GM12874 (cell line): ENCODE measurements at regions not wholly inside any gene's neighbourhood (a gene's known extent, or its start where the extent isn't known, plus 50 kb on each side); places are given as distances from the start of the nearest gene placed in this dataset.

Experiments
- CTCF ChIP-seq: IDR thresholded peaks from 2 replicates; pipeline ENCODE4 v1.5.1; 2011; ENCODE audit warnings: low read depth, mild to moderate bottlenecking, control low read depth, low read length, moderate library complexity; ENCODE audit not compliant: insufficient read depth

DNA sequence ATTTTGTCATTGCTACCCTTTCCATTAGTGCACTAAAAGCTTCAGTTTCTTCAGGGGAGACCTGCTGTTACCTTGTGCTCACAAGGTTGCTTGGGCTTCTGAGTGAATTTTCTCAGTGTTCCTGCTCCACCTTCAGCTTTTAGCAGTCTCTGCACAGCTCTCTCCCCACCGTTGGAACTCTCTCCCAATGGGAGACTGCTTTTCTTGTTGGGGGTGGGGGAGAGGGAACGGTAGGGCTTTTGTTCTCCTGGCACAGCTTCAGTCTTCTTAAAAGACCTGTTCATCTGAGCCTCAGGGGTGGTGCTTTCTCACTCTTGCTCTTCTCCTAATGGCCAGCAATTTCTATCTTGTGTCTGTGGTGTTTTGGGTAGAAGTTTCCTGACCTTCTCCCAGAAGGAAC lies 915.7 kb downstream of the EFNA5 start:
- TF ChIP-seq CTCF: no peak

DNA sequence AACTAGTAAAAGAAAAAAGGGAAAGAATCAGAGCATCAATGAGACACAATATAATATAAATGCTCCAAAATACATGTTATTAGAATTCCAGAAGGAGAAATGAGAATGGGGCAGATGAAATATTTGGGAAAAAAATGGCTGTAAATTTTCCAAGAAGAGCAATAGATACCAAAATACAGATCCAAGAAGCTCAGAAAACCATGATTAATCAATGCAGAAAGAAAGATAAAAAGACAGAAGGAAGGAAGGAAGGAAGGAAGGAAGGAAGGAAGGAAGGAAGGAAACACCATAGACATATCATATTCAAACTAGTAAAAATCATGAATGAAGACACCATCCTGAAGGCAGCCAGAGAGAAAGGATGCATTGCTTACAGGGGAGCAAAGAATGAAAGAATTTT lies 920.9 kb downstream of the EFNA5 start:
- no peak for TF ChIP-seq CTCF

DNA sequence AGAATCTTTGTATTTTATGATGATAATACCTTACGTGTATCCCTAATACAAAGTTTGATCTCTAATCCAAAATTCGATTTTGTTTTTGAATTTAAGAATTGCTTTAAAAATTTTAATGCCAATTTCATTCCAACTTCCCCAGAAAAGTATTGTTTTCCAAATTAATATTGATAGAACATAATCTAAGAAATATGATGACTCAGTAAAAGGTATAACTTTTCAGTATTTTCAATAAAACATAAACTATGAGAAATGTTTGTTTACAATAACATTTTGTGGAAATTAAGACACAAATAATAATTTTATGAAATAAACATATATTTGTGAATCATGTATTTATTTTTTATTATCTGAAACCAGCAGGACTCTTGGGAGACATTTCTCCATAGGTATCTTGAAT lies 931.6 kb downstream of the EFNA5 start:
- no peak for TF ChIP-seq CTCF

- TF ChIP-seq CTCF: no peak
These were observed 933.6 kb downstream of the EFNA5 start for GRCh38 chr5:106737111-106737510.

GRCh38 chr5:106732624-106733023 lies 938.1 kb downstream of the EFNA5 start:
- TF ChIP-seq CTCF: no peak

GRCh38 chr5:106730912-106731311 lies 939.8 kb downstream of the EFNA5 start:
- no peak for TF ChIP-seq CTCF

DNA sequence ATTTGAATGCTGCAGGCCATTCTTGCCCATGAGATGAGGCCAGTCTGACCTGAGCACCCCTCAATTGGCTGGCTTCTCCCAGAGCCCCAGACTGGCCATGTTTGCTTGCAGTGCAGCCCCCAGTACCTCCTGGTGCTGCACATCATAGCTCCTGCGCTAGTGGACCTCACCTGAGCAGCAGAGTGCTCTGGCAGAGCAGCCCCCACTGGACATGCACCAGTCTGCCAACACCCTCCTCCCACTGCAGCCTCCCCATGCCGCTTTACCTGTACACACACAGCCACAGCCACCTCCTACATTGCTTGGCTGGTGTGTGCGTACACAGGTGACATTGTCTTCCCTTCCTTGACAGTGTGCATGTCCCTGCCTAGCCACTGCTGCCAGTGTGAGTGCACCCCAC lies 940.2 kb downstream of the EFNA5 start:
- TF ChIP-seq CTCF: no peak

DNA sequence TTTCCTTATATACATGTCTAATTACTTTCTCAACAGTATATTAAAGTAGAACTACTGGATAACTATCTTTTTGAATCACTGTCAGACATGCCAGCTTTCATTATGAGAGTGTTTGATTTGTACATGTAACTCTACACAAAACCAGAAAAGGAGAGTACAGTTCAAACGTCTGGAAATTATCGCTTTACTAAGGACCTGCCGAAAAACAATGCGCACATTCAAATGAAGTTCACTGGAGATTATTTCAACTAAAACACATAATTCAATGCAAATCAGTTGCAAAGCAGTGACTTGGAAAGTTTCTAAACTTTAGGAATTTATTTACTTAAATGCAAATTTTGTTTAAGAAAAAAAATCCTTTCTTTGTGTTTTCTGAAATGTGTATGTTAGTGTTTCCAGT lies 942.5 kb downstream of the EFNA5 start:
- TF ChIP-seq CTCF: no peak
